WTC11 (cell line): ENCODE measurements at regions not wholly inside any gene's neighbourhood (a gene's known extent, or its start where the extent isn't known, plus 50 kb on each side); places are given as distances from the start of the nearest gene placed in this dataset.

Experiments used
- ATAC-seq: fragments of 200-7000 bp; cut with Tn5 transposase; 2 replicates; pipeline ENCODE4 v1.10.0; 2021; ENCODE audit warnings: mild to moderate bottlenecking, moderate library complexity
- CTCF ChIA-PET: fragments of 300-600 bp; sonication (Branson Sonifier 250); formaldehyde crosslinking; loops from one replicate; lab custom pipeline; 2021; ENCODE audit warnings: antibody characterized with exemption; lab: Charles Lee
- POLR2A ChIA-PET: fragments of 350-600 bp; sonication (Branson Sonifier 250); formaldehyde crosslinking; loops from one replicate; lab custom pipeline; 2021; ENCODE audit warnings: antibody characterized with exemption; lab: Charles Lee
- DNase-seq: peaks from one replicate; pipeline ENCODE4 v3.0.0; 2021; ENCODE audit warnings: low spot score
- H3K27ac Mint-ChIP-seq: 2 replicates; pipeline ENCODE4 v1.8.0; 2021; ENCODE audit warnings: mixed read lengths
- H3K27me3 Mint-ChIP-seq: 2 replicates; pipeline ENCODE4 v1.8.0; 2021; ENCODE audit warnings: low read depth, mild to moderate bottlenecking, moderate library complexity, mixed read lengths
- H3K36me3 Mint-ChIP-seq: 2 replicates; pipeline ENCODE4 v1.8.0; 2021; ENCODE audit warnings: mixed read lengths
- H3K4me1 Mint-ChIP-seq: 2 replicates; pipeline ENCODE4 v1.8.0; 2022; ENCODE audit warnings: mixed read lengths
- H3K4me3 Mint-ChIP-seq: 2 replicates; pipeline ENCODE4 v1.8.0; 2021; ENCODE audit warnings: mild to moderate bottlenecking, moderate library complexity, mixed read lengths
- H3K9me3 Mint-ChIP-seq: 2 replicates; pipeline ENCODE4 v1.8.0; 2021; ENCODE audit warnings: mixed read lengths
- CBFB ChIP-seq: sonication (generic); formaldehyde crosslinking; IDR thresholded peaks from 2 replicates; pipeline ENCODE4 v1.8.1; 2022; ENCODE audit warnings: mild to moderate bottlenecking, low read depth, missing genetic modification reagents
- CREM ChIP-seq: sonication (generic); formaldehyde crosslinking; IDR thresholded peaks from 2 replicates; pipeline ENCODE4 v1.8.1; 2022; ENCODE audit warnings: mild to moderate bottlenecking, missing genetic modification reagents, moderate library complexity
- FOXJ3 ChIP-seq: sonication (generic); formaldehyde crosslinking; IDR thresholded peaks from 2 replicates; pipeline ENCODE4 v1.9.0; 2021; ENCODE audit warnings: missing genetic modification reagents, mild to moderate bottlenecking, borderline replicate concordance
- FOXK1 ChIP-seq: sonication (generic); formaldehyde crosslinking; IDR thresholded peaks from 2 replicates; pipeline ENCODE4 v1.8.0; 2022; ENCODE audit warnings: mild to moderate bottlenecking, moderate library complexity, missing genetic modification reagents
- FOXP1 ChIP-seq: sonication (generic); formaldehyde crosslinking; IDR thresholded peaks from 2 replicates; pipeline ENCODE4 v1.8.0; 2022; ENCODE audit warnings: missing genetic modification reagents, mild to moderate bottlenecking, moderate library complexity, borderline replicate concordance
- GRHL2 ChIP-seq: fragments of 250-450 bp; sonication (Bioruptor Pico); IDR thresholded peaks from 2 replicates; pipeline ENCODE4 v1.8.0; 2022; ENCODE audit warnings: mild to moderate bottlenecking, moderate library complexity; ENCODE audit not compliant: insufficient replicate concordance, severe bottlenecking
- HMGA2 ChIP-seq: fragments of 250-450 bp; sonication (Bioruptor Pico); IDR thresholded peaks from 2 replicates; pipeline ENCODE4 v1.4.0; 2021; ENCODE audit warnings: mild to moderate bottlenecking, moderate library complexity
- JAZF1 ChIP-seq: fragments of 250-450 bp; sonication (Bioruptor Pico); IDR thresholded peaks from 2 replicates; pipeline ENCODE4 v1.9.0; 2021; ENCODE audit warnings: moderate library complexity, mild to moderate bottlenecking, inconsistent platforms
- NFYB ChIP-seq: sonication (generic); formaldehyde crosslinking; conservative IDR thresholded peaks from 2 replicates; pipeline ENCODE4 v1.8.0; 2022; ENCODE audit warnings: low read depth, missing genetic modification reagents
- NR1H2 ChIP-seq: sonication (generic); formaldehyde crosslinking; IDR thresholded peaks from 2 replicates; pipeline ENCODE4 v1.9.0; 2021; ENCODE audit warnings: mild to moderate bottlenecking, moderate library complexity, missing genetic modification reagents
- OVOL2 ChIP-seq: fragments of 250-450 bp; sonication (Bioruptor Pico); IDR thresholded peaks from 2 replicates; pipeline ENCODE4 v1.9.0; 2021; ENCODE audit warnings: mild to moderate bottlenecking, borderline replicate concordance
- PRRX2 ChIP-seq: fragments of 250-450 bp; sonication (Bioruptor Pico); IDR thresholded peaks from 2 replicates; pipeline ENCODE4 v1.8.0; 2021; ENCODE audit warnings: mild to moderate bottlenecking
- RORB ChIP-seq: fragments of 250-450 bp; sonication (Bioruptor Pico); IDR thresholded peaks from 2 replicates; pipeline ENCODE4 v1.9.0; 2021; ENCODE audit warnings: mild to moderate bottlenecking
- TCF7 ChIP-seq: sonication (generic); formaldehyde crosslinking; IDR thresholded peaks from 2 replicates; pipeline ENCODE4 v1.8.0; 2022; ENCODE audit warnings: mild to moderate bottlenecking, low read depth, missing genetic modification reagents, moderate library complexity
- TEAD1 ChIP-seq: sonication (generic); formaldehyde crosslinking; IDR thresholded peaks from 2 replicates; pipeline ENCODE4 v1.8.0; 2022; ENCODE audit warnings: mild to moderate bottlenecking, missing genetic modification reagents
- ZBTB21 ChIP-seq: sonication (generic); formaldehyde crosslinking; IDR thresholded peaks from 2 replicates; pipeline ENCODE4 v1.8.1; 2023; ENCODE audit warnings: mild to moderate bottlenecking, missing genetic modification reagents, borderline replicate concordance
- TF ChIP-seq, protein P1 (sequence below): fragments of 250-450 bp; sonication (Bioruptor Pico); conservative IDR thresholded peaks from 2 replicates; pipeline ENCODE4 v1.9.0; 2021; ENCODE audit warnings: mild to moderate bottlenecking
- TF ChIP-seq, protein P2 (sequence below): fragments of 250-450 bp; sonication (Bioruptor Pico); IDR thresholded peaks from 2 replicates; pipeline ENCODE4 v1.9.0; 2021; ENCODE audit warnings: moderate library complexity, mild to moderate bottlenecking, inconsistent platforms, borderline replicate concordance
- TF ChIP-seq, protein P3 (sequence below): sonication (generic); formaldehyde crosslinking; IDR thresholded peaks from 2 replicates; pipeline ENCODE4 v1.8.1; 2022; ENCODE audit warnings: low read depth, missing genetic modification reagents, borderline replicate concordance
- TF ChIP-seq, protein P4 (sequence below): sonication (generic); formaldehyde crosslinking; IDR thresholded peaks from 2 replicates; pipeline ENCODE4 v1.8.1; 2022; ENCODE audit warnings: missing genetic modification reagents, borderline replicate concordance
- TF ChIP-seq, protein P5 (sequence below): sonication (generic); formaldehyde crosslinking; IDR thresholded peaks from 2 replicates; pipeline ENCODE4 v1.8.1; 2023; ENCODE audit warnings: mild to moderate bottlenecking, missing genetic modification reagents, borderline replicate concordance
- TF ChIP-seq, protein P6 (sequence below): sonication (generic); formaldehyde crosslinking; IDR thresholded peaks from 2 replicates; pipeline ENCODE4 v1.8.1; 2022; ENCODE audit warnings: mild to moderate bottlenecking, moderate library complexity, missing genetic modification reagents
- TF ChIP-seq, protein P7 (sequence below): sonication (generic); formaldehyde crosslinking; IDR thresholded peaks from 2 replicates; pipeline ENCODE4 v1.8.0; 2022; ENCODE audit warnings: mild to moderate bottlenecking, missing genetic modification reagents

DNA sequence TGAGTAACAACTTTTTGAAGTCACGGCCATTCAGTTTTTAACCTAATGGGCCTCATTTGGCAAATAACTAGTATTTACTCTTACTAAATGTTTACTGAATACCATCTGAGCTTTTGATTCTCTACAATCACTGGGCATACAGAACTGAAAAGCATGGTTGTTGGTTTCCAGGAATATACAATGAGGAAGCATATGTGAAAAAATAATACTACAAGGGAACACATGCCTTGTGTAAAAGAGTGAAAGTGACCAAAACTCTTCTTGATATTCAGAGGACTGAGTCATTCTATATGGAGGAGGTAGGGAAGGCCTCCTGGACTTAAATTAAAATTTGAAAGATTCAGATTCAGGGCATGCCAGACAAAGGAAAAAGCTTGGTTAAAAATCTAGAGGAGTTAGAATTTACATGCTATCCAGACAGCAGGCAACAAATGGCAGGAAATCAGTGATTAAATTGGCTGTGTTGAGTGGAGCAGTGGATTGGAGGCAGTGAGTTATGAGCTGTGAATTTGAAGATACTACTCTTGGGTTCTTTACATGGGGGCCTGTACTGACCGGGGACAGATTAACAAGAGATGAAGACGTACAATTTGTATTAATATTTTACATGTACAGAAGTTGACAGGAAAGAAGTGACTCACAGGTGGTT is 53.6 kb upstream of the NRXN1 start:
- no peak for DNase-seq
- Mint-ChIP-seq H3K27me3 (no peaks in the 10 kb centered on the region), H3K9me3 (peaks cover 11% of the 10 kb centered on the region), H3K4me1 (peaks cover 20% of the 10 kb centered on the region), H3K27ac (peak overlapping the region; percentile 17; the same call in 1 of the 2 replicates), H3K4me3 (no peak overlapping the region), H3K36me3 (no peaks in the 10 kb centered on the region)
- POLR2A ChIA-PET: no interaction called here
- TF ChIP-seq FOXP1 (no peak), FOXK1 (CRISPR knock-in tag) (no peak), TEAD1 (CRISPR knock-in tag) (no peak), RORB (CRISPR knock-in tag) (no peak), CBFB (no peak), CREM (CRISPR knock-in tag) (no peak)
- TF ChIP-seq, protein P1, sequence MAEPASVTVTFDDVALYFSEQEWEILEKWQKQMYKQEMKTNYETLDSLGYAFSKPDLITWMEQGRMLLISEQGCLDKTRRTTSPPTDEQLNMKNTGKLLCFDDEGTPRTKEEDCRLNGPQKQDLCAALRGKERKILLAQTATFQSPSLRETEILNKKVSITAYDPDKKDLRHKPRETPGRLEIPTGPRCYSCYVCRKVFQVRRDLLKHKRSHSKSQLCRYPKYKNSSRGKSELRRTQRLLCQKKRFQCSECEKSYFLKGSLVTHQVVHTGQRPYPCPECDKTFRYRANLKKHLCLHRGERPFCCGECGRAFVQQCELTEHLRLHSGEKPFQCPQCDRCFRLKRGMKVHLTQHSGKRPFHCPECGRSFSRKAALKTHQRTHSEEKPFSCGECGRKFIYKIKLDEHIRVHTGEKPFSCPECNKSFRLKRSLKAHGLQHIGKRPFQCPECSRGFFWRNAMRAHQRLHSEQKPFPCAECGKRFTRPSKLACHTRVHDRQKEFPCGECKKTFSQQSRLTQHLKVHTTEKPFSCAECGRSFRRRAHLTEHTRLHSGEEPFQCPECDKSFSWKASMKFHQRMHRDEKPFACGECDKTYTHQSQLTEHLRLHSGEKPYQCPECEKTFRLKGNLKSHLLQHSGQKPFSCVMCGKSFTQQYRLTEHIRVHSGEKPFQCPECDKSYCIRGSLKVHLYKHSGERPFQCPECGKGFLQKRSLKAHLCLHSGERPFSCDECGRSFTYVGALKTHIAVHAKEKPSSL: no peak
- TF ChIP-seq, protein P2, sequence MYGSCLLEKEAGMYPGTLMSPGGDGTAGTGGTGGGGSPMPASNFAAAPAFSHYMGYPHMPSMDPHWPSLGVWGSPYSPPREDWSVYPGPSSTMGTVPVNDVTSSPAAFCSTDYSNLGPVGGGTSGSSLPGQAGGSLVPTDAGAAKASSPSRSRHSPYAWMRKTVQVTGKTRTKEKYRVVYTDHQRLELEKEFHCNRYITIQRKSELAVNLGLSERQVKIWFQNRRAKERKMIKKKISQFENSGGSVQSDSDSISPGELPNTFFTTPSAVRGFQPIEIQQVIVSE (CRISPR knock-in tag): no peak
- TF ChIP-seq, protein P3, sequence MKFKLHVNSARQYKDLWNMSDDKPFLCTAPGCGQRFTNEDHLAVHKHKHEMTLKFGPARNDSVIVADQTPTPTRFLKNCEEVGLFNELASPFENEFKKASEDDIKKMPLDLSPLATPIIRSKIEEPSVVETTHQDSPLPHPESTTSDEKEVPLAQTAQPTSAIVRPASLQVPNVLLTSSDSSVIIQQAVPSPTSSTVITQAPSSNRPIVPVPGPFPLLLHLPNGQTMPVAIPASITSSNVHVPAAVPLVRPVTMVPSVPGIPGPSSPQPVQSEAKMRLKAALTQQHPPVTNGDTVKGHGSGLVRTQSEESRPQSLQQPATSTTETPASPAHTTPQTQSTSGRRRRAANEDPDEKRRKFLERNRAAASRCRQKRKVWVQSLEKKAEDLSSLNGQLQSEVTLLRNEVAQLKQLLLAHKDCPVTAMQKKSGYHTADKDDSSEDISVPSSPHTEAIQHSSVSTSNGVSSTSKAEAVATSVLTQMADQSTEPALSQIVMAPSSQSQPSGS (CRISPR knock-in tag): no peak
- ATAC-seq: peak; percentile 62
- CTCF ChIA-PET: interaction anchor here (0.8 kb wide), 1 partner anchor 25 kb away, joined by 3 read pairs; no protein-coding TSS in a partner anchor

DNA sequence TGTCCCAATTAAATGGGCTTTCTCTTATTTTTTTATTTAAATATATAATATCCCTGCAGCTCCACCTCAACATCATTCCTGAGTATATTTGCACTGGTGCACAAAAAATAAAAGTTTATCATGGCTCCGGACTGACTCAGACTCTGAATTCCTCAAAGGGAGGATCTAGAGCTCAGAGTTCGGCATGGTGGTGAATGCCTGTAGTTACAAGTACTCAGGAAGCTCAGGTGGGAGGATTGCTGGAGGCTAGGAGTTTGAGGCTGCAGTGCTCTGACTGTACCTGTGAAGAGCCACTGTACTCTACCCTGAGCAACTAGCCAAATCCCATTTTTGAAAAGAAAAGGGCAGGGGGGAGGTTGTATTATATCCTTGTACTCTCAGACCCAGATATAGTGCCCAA is 52.8 kb upstream of the NRXN1 start:
- CTCF ChIA-PET: interaction anchor here (0.8 kb wide), 2 partner anchors 25 to 52 kb away, joined by 3 read pairs; partner anchors contain the start of gene NRXN1
- ATAC-seq (peak; percentile 93), DNase-seq (peak; percentile 16)
- H3K27me3 Mint-ChIP-seq: no peaks in the 10 kb centered on the region
- no peaks in the 10 kb centered on the region for H3K36me3 Mint-ChIP-seq
- no peak overlapping the region for H3K4me3 Mint-ChIP-seq
- POLR2A ChIA-PET: no interaction called here
- TF ChIP-seq, protein P4, sequence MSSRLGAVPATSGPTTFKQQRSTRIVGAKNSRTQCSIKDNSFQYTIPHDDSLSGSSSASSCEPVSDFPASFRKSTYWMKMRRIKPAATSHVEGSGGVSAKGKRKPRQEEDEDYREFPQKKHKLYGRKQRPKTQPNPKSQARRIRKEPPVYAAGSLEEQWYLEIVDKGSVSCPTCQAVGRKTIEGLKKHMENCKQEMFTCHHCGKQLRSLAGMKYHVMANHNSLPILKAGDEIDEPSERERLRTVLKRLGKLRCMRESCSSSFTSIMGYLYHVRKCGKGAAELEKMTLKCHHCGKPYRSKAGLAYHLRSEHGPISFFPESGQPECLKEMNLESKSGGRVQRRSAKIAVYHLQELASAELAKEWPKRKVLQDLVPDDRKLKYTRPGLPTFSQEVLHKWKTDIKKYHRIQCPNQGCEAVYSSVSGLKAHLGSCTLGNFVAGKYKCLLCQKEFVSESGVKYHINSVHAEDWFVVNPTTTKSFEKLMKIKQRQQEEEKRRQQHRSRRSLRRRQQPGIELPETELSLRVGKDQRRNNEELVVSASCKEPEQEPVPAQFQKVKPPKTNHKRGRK (CRISPR knock-in tag): no peak
- TF ChIP-seq TCF7 (no peak), NFYB (no peak), OVOL2 (CRISPR knock-in tag) (no peak), PRRX2 (no peak), FOXK1 (CRISPR knock-in tag) (no peak), HMGA2 (CRISPR knock-in tag) (no peak), ZBTB21 (CRISPR knock-in tag) (no peak), JAZF1 (CRISPR knock-in tag) (no peak), GRHL2 (no peak), FOXJ3 (CRISPR knock-in tag) (no peak), RORB (CRISPR knock-in tag) (no peak), NR1H2 (no peak)
- TF ChIP-seq, protein P5, sequence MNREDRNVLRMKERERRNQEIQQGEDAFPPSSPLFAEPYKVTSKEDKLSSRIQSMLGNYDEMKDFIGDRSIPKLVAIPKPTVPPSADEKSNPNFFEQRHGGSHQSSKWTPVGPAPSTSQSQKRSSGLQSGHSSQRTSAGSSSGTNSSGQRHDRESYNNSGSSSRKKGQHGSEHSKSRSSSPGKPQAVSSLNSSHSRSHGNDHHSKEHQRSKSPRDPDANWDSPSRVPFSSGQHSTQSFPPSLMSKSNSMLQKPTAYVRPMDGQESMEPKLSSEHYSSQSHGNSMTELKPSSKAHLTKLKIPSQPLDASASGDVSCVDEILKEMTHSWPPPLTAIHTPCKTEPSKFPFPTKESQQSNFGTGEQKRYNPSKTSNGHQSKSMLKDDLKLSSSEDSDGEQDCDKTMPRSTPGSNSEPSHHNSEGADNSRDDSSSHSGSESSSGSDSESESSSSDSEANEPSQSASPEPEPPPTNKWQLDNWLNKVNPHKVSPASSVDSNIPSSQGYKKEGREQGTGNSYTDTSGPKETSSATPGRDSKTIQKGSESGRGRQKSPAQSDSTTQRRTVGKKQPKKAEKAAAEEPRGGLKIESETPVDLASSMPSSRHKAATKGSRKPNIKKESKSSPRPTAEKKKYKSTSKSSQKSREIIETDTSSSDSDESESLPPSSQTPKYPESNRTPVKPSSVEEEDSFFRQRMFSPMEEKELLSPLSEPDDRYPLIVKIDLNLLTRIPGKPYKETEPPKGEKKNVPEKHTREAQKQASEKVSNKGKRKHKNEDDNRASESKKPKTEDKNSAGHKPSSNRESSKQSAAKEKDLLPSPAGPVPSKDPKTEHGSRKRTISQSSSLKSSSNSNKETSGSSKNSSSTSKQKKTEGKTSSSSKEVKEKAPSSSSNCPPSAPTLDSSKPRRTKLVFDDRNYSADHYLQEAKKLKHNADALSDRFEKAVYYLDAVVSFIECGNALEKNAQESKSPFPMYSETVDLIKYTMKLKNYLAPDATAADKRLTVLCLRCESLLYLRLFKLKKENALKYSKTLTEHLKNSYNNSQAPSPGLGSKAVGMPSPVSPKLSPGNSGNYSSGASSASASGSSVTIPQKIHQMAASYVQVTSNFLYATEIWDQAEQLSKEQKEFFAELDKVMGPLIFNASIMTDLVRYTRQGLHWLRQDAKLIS (CRISPR knock-in tag): no peak
- TF ChIP-seq, protein P6, sequence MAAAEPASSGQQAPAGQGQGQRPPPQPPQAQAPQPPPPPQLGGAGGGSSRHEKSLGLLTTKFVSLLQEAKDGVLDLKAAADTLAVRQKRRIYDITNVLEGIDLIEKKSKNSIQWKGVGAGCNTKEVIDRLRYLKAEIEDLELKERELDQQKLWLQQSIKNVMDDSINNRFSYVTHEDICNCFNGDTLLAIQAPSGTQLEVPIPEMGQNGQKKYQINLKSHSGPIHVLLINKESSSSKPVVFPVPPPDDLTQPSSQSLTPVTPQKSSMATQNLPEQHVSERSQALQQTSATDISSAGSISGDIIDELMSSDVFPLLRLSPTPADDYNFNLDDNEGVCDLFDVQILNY: no peak
- TF ChIP-seq, protein P2 (CRISPR knock-in tag): no peak
- TF ChIP-seq, protein P7, sequence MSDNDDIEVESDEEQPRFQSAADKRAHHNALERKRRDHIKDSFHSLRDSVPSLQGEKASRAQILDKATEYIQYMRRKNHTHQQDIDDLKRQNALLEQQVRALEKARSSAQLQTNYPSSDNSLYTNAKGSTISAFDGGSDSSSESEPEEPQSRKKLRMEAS (CRISPR knock-in tag): no peak
- peaks cover 20% of the 10 kb centered on the region for H3K4me1 Mint-ChIP-seq
- H3K9me3 Mint-ChIP-seq: peaks cover 16% of the 10 kb centered on the region
- no peak overlapping the region for H3K27ac Mint-ChIP-seq
